Right lobe of liver (tissue), 6 donors: ENCODE measurements at regions not wholly inside any gene's neighbourhood (a gene's known extent, or its start where the extent isn't known, plus 50 kb on each side); places are given as distances from the start of the nearest gene placed in this dataset.
A peak's percentile ranks its signal among the peaks of the same experiment; 100 is the strongest.

Experiments
- ATAC-seq, 4 donors: fragments of 200-7000 bp; cut with Tn5 transposase; one replicate each; pipeline ENCODE4 v1.9.1; 2020; ENCODE audit warnings: mild to moderate bottlenecking in 4 of 4, moderate library complexity in 4 of 4
- DNase-seq, 3 donors: peaks; one replicate each; pipeline ENCODE4 v3.0.0-alpha.2; 2020
- H3K27ac ChIP-seq, 3 donors: fragments of 200-600 bp; one replicate each; pipeline ENCODE4 v1.8.0; 2022
- H3K27me3 ChIP-seq, 2 donors: fragments of 200-600 bp; one replicate each; pipeline ENCODE4 v1.8.0; 2022
- H3K36me3 ChIP-seq, 4 donors: fragments of 200-600 bp; sonication (generic) in 1 of 4; one replicate each; pipeline versions ENCODE4 v1.5.1 to v1.8.0; 2017 to 2022; ENCODE audit warnings: control low read depth in 1 of 4
- H3K4me1 ChIP-seq, 4 donors: fragments of 200-600 bp; sonication (generic) in 1 of 4; one replicate each; pipeline versions ENCODE4 v1.5.1 to v1.8.0; 2017 to 2022; ENCODE audit warnings: control low read depth in 1 of 4
- H3K4me3 ChIP-seq, 3 donors: fragments of 200-600 bp; one replicate each; pipeline ENCODE4 v1.8.0; 2022
- H3K9me3 ChIP-seq, 4 donors: fragments of 200-600 bp; sonication (generic) in 1 of 4; one replicate each; pipeline versions ENCODE4 v1.5.1 to v1.8.0; 2017 to 2022; ENCODE audit warnings: control low read depth in 1 of 4
- POLR2A ChIP-seq: fragments of 450-650 bp; IDR thresholded peaks from one replicate; pipeline ENCODE4 v1.6.1; 2017; ENCODE audit warnings: antibody characterized with exemption, mild to moderate bottlenecking
- WGBS: methylation state at CpG from one replicate; pipeline ENCODE4 v1.1.6; 2018; ENCODE audit warnings: low coverage, low lambda C conversion rate; ENCODE audit not compliant: insufficient coverage; ENCODE audit errors: missing lambda C conversion rate; 5-methylcytosine and 5-hydroxymethylcytosine counted together
- intact Hi-C, 2 donors: fragments of 100-400 bp; cut with DNase I; formaldehyde crosslinking; loops; one replicate each; pipeline versions ENCODE4 v1.11.2 to v1.14.1; 2022
- TF ChIP-seq, protein P1 (sequence below), 4 donors: fragments of 200-600 bp in 3 of 4; fragments of 450-650 bp in 1 of 4; IDR thresholded peaks; one replicate each; pipeline versions ENCODE4 v1.5.1 to v1.8.0; 2016 to 2022; ENCODE audit warnings: antibody characterized with exemption in 4 of 4, mild to moderate bottlenecking in 2 of 4
- donor health status: DM: no; HTN: yes; CAD: no.
- donor health status: DM: no; HTN: no; CAD: no.
- donor health status: DM: no; HTN: no; CAD: no.
- donor health status: DM: no; HTN: yes; CAD: no.
- donor health status: DM: no; HTN: yes; CAD: no.

DNA sequence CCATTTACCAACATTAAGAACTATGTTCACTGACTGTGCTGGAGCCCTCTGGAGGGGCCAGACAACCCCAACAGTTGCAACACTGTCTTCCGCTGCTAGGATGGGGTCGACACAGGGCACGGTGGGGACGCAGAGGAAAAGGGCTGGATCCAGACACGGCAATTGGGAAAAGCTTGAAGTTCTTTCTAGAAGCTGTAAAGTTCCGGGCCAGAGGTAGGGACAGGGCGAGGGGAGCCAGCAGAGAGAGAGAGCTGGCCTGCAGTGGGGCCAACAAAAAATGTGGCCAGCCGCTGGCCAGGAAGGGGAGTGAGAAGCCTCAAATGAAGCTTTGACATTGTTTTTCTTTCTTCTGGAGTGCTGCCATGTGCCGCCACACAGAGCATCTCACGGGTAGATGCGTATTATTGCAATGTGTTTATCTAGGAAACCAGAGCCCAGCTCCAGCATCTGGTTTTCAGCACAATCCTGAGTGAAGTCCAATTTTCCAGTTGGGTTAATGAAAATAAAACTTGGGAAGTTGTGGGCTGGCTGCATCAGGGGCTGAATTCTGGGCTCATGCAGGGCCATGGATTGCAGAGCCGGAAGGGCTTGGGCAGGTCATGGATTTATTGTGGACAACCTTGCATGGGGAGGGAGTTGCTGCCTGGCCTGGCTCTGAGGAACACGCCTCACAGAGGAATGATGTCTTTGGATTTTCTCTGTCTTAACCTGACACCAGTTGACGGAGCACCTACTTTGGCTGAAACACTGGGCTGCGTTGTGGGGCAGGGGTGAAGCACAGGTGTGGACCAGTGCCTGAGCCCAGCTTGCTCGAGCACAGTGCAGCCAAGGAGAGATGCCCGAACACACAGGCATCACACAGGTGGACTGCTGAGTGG, 67.6 kb upstream of the AMPD3 start:
- no peaks in the 10 kb centered on the region for H3K9me3 ChIP-seq
- TF ChIP-seq, protein P1, sequence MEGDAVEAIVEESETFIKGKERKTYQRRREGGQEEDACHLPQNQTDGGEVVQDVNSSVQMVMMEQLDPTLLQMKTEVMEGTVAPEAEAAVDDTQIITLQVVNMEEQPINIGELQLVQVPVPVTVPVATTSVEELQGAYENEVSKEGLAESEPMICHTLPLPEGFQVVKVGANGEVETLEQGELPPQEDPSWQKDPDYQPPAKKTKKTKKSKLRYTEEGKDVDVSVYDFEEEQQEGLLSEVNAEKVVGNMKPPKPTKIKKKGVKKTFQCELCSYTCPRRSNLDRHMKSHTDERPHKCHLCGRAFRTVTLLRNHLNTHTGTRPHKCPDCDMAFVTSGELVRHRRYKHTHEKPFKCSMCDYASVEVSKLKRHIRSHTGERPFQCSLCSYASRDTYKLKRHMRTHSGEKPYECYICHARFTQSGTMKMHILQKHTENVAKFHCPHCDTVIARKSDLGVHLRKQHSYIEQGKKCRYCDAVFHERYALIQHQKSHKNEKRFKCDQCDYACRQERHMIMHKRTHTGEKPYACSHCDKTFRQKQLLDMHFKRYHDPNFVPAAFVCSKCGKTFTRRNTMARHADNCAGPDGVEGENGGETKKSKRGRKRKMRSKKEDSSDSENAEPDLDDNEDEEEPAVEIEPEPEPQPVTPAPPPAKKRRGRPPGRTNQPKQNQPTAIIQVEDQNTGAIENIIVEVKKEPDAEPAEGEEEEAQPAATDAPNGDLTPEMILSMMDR (IDR thresholded peaks at IDR 0.05) = no peak
- no peak for TF ChIP-seq POLR2A
- ATAC-seq = peak in 1 of 4 donors; percentile 16
- intact Hi-C loops = no loop called here
- no peak overlapping the region for H3K27ac ChIP-seq
- H3K36me3 ChIP-seq = no peaks in the 10 kb centered on the region
- no peak for DNase-seq
- 59% methylated on average over 12 of the region's 17 CpGs for WGBS
- H3K4me3 ChIP-seq = no peak overlapping the region
- H3K4me1 ChIP-seq = no peaks in the 10 kb centered on the region
- no peaks in the 10 kb centered on the region for H3K27me3 ChIP-seq

DNA sequence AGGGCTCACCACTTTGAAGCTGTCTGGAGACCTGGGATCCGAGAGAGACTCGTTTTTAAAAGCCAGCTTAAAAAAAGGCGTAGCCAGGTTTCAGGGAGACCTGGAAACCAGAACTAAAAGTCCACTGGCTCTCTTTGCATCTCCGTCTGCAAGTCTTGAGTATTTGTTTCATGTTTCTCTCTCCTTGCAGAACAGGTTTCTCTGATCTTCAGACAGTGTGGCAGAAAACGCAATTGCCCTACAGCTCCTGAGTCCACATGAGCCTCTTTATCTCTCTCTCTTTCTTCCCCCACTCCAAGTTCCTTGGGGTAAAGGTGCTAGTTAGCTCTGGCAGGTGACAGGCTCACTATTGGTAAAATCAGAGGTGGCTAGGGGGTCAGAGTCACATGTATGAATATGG, 67.0 kb upstream of the AMPD3 start:
- H3K4me3 ChIP-seq = no peak overlapping the region
- no peaks in the 10 kb centered on the region for H3K4me1 ChIP-seq
- no peaks in the 10 kb centered on the region for H3K9me3 ChIP-seq
- no peaks in the 10 kb centered on the region for H3K27me3 ChIP-seq
- intact Hi-C loops = no loop called here
- H3K36me3 ChIP-seq = no peaks in the 10 kb centered on the region
- DNase-seq (no peak), ATAC-seq (no peak)
- no peak overlapping the region for H3K27ac ChIP-seq
- TF ChIP-seq, protein P1 (IDR thresholded peaks at IDR 0.05) = no peak
- no peak for TF ChIP-seq POLR2A
- 41% methylated on average over 4 of the region's 5 CpGs for WGBS

DNA sequence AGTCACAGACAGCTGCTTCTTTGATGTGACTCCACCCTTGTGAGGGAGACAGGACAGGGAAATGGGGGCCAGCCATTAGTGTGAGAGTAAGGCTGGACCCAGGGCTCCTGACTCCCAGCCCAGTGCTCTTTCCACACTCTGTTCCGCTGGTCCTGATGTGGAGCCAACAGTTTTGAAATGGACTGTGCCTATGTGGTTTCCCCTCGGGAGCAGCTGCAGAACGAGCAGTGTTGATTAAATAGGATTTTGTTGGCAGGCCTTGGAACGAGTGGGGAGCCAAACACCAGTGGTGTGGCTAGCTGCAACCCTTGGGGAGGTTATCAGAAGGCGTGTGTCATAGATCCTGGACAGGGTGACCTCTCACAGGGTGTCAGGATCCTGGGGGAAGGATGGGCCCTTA, 66.5 kb upstream of the AMPD3 start:
- no peaks in the 10 kb centered on the region for H3K36me3 ChIP-seq
- ATAC-seq (no peak), DNase-seq (no peak)
- H3K4me1 ChIP-seq = no peaks in the 10 kb centered on the region
- TF ChIP-seq, protein P1 (IDR thresholded peaks at IDR 0.05) = no peak
- no peak for TF ChIP-seq POLR2A
- H3K9me3 ChIP-seq = no peaks in the 10 kb centered on the region
- no peak overlapping the region for H3K4me3 ChIP-seq
- WGBS = 47% methylated on average over 2 of the region's 5 CpGs
- intact Hi-C loops = no loop called here
- H3K27ac ChIP-seq = no peak overlapping the region
- H3K27me3 ChIP-seq = no peaks in the 10 kb centered on the region

DNA sequence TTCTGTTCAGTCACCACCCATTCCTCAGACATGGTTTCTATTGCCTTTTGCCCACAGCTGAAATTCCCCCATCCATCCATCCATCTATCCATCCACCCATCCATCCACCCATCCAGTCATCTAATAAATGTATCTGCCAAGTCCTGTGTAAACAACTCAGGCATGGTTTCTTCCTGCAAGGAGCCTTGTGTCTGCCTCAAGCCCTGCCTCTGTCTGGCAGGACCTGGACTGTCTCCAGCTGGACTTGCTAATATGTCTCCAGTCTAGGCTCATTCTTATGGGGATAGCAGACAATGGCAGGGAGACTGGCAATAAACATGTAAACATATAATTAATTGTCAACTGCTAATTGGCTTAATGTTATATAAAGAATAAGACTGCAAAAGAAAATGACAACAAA, 64.7 kb upstream of the AMPD3 start:
- H3K27me3 ChIP-seq = no peaks in the 10 kb centered on the region

More for the DNA sequence above, 64.7 kb upstream of the AMPD3 start:
- Histone ChIP-seq H3K36me3 (no peaks in the 10 kb centered on the region), H3K4me3 (no peak overlapping the region), H3K4me1 (peaks cover 0 to 9% (median 3%) of the 10 kb centered on the region in 4 donors), H3K9me3 (no peaks in the 10 kb centered on the region), H3K27ac (no peak overlapping the region)
- ATAC-seq (no peak), DNase-seq (no peak)
- TF ChIP-seq, protein P1 (IDR thresholded peaks at IDR 0.05) = no peak
- no peak for TF ChIP-seq POLR2A
- intact Hi-C loops = no loop called here
